H1 (cell line): ENCODE measurements at regions not wholly inside any gene's neighbourhood (a gene's known extent, or its start where the extent isn't known, plus 50 kb on each side); places are given as distances from the start of the nearest gene placed in this dataset.

Experiments
- CBX5 ChIP-seq: fragments of 300-800, 300-1000 bp; sonication (generic); IDR thresholded peaks from 2 replicates; pipeline ENCODE4 v1.7.1; 2016; ENCODE audit warnings: antibody characterized with exemption, low read length, low read depth
- KDM4A ChIP-seq: IDR thresholded peaks from one replicate; pipeline ENCODE4 v1.7.1; 2012; ENCODE audit warnings: low read depth, mild to moderate bottlenecking, moderate library complexity, low read length, inconsistent platforms; ENCODE audit not compliant: severe bottlenecking

DNA sequence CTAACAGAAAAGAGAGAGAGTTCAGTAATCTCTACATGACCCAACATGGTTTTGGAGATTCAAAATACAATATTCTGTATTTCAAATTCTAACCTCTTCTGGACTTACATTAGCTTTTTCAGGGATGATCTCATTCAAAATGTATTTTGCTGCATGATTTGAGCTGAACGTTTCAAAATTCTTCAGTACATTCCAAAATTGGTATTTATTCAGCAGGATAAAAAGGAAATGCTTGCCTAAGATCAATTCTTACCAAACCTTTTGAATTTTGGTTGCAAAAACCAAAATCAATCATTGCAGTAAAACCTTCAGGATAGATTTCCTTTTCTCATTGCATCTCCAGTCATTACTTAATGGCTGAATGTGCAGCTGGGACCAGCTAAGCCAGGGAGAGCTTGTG, 1761.3 kb upstream of the SEL1L start (continued):
- TF ChIP-seq CBX5 = no peak
- no peak for TF ChIP-seq KDM4A
